ENCODE measurements at regions not wholly inside any gene's neighbourhood (a gene's known extent, or its start where the extent isn't known, plus 50 kb on each side); places are given as distances from the start of the nearest gene placed in this dataset.

DNA sequence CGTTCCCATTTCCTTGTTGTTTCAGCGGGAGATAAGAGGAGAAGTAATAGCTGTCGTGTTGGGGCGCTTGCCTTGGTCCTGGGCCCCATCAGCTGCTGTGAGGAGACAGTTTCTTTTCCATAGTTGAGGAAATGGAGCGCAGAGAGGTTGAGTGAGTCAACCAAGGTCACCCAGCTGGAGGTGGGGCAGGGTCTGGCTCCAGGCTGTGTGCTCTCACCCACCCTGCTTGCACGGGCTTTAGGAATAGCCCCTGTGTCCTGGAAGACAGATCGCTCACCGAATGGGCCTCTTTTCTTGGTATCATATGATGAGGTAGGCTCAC is 165.7 kb upstream of the RTL1 start:
- no peak for DNase-seq

- no peak for DNase-seq
Measured at GRCh38 chr14:101069666-101070362, 166.3 kb upstream of the RTL1 start.

DNA sequence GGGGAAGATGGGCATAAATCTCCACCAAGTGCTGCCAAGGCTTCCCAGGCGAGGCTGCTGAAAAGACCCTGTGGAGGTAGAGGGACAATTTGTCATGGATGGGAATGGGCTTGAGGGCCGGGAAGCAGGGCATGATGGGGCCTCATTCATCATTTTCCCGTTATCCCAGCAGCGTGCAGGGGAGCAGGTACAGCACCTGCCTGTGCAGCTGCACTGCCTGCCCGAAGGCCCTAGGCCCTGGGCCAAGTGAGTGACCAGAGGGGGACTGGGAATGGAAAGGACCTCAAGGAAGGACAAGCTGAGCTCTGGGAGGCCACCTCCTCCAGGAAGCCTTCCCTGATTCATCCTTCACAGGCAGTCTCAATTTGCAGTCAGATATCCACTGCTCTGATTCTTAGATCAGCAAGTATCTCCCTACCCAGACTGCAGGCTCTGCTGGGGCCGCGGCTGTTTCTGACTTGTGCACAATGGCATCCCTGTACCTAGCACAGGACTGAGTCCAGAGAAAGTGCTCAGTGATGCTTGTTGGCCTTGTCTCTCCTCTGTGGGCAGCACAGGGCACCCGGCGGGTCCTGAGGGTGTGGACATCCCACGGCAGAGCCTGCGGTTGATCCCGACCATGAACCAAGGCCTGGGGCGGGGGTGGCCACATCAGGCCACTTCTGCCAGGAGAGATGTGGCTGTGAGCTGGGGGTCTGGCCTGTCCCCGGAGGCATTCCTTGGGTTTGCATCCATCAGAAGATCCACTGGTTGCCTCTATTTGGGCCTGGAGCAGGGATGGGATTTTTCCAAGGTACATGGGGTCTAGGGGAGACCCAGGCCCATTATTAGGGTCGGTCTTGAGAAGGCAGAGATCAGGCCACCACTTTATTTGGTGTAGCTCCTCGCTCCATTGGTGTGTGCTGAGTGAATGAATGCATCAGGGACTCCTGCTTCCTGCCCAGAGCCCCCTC is 167.3 kb upstream of the RTL1 start:
- DNase-seq = no peak

DNA sequence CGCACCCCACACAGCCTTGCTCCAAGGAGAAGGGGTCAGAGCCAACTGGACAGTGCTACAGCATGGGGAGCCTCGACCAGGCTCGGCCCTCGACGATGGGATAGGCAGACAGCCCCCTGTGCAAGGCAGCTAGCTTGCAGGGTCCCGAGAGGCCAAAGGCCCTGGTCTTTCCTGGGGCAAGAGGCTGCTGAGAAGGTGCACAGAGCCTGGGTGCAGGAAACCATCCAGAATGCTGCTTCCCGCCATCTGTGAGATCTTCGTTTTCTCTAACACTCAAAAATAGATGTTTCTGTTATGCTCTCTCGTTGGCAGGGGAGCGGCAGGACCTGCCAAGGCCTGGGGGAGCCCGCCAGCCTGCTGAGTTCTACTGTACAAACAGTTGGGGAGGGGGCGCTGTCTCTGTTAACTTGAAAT is 168.0 kb upstream of the RTL1 start:
- DNase-seq = no peak

DNA sequence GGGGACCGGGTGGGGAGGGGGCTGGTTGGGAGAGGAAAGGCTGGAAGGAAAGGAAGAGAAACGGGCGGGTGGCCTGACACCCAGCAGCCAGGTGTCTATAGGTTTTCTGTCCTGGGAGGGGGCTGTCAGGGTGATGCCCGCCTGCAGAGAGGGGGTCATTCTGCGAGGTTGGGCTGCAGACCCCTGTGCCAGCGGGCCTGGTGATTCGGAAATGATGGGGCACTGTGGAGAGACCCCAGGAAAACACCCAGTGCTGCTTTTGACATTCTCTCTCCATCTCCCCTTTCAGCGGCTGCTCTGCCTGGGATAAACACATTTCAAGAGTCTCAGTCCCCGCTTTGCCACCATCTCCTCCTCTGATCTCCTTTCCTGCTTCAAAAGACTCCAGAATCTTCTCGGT is 168.5 kb upstream of the RTL1 start:
- DNase-seq = no peak

- DNase-seq = no peak
Measured at GRCh38 chr14:101072531-101072930, 169.0 kb upstream of the RTL1 start.

- DNase-seq = no peak
Measured at GRCh38 chr14:101072945-101073597, 169.5 kb upstream of the RTL1 start.

- no peak for DNase-seq
Measured at GRCh38 chr14:101073598-101073965, 170.1 kb upstream of the RTL1 start.

GRCh38 chr14:101074196-101075024 is 170.9 kb upstream of the RTL1 start:
- DNase-seq = no peak

DNA sequence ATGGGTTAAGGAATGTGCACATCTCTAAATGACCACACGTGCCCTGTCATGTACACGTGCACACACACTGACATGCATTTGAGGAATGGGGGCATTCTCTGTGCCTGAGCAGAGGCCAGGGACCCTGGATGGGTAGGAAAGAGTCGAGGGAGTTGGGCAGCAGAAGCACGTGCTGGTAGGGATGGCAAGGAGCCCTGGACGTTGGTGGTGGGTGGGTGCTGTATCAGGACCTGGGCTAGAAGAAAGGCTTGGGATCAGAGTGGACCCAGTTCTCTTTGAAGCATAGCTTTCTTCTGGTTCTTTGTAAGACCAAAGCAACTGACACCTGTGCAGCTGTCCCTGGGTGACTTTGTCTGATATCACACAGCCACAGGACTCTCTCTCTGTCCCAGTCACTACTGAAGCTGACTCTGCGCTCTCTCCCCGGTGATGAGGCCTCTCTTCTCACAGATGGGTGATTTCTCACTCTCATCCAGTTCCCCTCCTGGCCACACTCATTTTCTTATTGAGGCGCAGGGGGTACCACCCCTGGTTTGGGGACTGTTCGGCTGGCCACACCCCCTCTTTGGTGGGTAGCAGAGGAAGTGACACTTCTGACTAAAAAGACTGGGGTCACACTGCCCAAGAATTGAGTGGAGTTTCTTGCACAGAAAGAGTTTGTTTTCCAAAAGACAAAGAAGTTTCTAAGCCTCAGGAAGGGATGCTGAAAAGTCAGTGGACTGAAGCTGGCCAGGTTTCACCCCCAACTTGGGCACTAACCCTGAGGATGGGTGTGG is 171.7 kb upstream of the RTL1 start:
- no peak for DNase-seq

GRCh38 chr14:101075801-101076413 is 172.4 kb upstream of the RTL1 start:
- DNase-seq = no peak

DNA sequence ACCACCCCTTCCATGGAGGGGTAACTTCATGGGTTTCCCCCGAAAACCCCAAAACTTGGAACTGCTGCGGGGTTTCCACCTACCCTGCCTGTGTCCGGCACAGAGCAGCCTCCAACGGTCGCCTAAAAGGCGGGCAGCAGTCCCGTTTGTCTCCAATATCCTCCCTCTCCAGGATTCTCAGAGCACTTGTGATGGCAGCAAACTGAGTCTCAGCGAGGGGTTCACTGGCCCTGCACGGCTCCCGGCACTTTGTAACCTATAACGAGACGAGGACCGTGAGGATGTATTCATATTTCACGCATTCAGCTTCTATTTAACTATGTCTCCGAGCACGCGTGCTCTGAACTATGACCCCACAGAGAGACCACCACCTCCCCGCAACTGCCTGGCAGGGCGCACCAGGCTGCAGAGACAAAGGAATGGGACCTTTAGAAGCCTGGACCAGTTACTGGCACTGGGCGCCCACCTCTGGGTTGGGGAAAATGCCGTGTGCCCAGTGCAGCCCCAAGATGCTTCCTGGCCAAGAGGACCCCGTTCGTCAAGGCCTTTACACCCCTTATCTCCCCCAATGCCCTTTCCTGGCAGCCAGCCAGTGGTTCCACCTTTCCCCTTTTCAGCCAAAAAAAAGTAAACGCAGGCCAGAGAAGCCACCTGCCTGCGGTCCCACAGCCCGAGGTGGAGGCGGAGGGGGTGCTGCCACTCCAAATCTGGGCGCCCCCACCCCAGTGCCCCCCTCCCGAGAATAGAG is 173.1 kb upstream of the RTL1 start:
- no peak for DNase-seq

DNA sequence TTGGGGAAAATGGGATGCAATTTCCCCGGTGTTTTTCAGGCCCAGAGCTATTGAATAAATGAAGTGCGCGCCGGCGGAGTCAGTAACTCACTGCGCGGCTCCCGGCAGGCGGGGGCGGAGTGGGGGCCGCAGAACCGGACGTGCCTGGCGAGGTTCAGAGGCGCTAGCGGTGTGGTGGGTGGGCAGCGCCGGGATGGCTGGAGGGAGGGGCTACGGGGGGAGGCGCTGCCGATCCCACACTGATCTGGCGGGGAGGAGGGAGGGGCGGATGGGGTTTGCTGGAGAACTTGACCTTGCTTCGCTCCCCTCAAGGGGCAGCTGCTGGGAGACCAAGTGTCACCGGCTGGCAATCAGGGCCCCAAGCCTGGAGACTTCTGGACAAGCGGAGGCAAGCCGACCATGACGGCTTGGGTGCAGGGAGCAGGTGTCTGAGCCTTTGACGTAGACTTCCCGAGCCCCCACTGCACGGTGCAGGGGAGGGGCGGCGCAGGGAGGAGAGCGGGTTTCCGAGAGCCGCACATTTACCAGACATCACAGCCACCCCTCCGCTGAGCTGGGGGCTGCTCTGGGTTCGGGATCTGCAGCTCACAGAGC is 174.1 kb upstream of the RTL1 start:
- peak; percentile 78 for DNase-seq

GRCh38 chr14:101078170-101078891 is 174.8 kb upstream of the RTL1 start:
- no peak for DNase-seq

- DNase-seq = no peak
Measured at GRCh38 chr14:101078892-101079221, 175.3 kb upstream of the RTL1 start.

- DNase-seq = no peak
Measured at GRCh38 chr14:101080922-101081593, 177.5 kb upstream of the RTL1 start.

DNA sequence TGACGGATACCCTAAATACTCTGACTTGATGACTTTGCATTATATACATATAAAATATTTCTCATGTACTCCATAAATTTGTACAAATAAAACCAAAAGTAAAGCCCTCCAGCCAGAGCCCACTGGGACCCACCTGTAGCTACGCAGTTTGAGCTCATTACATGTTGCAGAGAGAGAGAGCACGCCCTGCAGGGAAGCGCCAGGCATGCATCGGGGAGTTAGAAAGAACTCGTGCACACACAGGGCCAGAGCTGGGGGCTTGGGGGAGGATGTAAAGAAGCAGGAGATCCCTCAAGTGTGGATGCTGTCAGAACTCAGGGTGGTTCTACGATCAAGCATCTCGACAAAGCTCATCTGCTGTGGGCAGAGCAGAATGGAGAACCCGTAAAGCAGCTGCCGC is 178.5 kb upstream of the RTL1 start:
- no peak for DNase-seq

DNA sequence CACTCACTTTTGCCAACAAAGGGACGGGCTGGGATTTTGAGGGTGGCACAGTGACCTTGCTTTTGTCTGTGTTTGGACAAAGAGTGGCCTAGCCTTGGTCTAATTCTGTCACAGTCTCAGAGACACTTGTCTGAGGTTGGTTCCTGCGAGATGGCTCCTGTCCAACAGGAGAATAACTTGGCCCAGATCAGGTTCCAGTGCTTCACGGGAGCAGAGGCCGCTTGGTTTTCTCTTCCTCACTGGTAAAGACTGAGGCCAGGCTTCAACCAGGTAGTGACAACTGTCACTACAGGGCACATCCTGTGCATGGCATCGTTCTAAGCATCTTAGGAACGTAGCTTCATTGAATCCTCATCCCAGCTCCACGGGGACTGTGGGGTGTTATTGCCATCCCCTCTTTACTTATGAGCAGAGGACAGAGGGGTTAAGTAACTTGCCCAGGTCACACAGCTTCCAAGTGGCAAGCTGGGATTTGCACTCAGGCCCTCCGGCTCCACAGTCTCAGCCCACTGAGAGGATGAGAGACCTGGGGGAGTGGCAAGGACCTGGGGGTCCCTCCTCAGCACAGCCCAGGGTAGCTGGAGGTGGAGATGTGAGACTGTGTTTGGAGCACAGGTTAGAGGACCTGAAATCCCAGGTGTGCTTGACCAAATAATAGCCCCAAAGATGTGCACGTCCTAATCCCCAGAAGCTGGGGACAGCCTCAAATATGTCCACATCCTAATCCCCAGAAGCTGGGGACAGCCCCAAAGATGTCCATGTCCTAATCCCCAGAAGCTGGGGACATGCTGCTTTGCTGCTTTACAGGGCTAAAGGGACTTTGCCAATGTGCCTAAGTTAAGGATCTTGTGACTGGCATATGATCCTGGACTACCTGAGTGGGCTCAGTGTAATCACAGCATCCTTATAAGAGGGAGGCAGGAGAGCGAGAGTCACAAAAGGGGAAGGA is 179.2 kb upstream of the RTL1 start:
- no peak for DNase-seq

Data from NCI-H1105 treated with DMSO at 0.1 percent for 48 hours (cell line).